Heart right ventricle (tissue), 16 donors: ENCODE measurements at regions not wholly inside any gene's neighbourhood (a gene's known extent, or its start where the extent isn't known, plus 50 kb on each side); places are given as distances from the start of the nearest gene placed in this dataset.
"Not testable (repeated sequence)": the region's sequence is repeated elsewhere in the genome, so short reads cannot be mapped to it uniquely, and the experiment has no call there.

ENCODE experiments used
- ATAC-seq, 8 donors: fragments of 200-7000 bp; cut with Tn5 transposase; one replicate each; pipeline ENCODE4 v1.9.1; 2020; ENCODE audit warnings: mild to moderate bottlenecking in 8 of 8, moderate library complexity in 8 of 8, moderate number of reproducible peaks in 1 of 8
- DNase-seq, 2 donors: peaks; one replicate each; pipeline ENCODE4 v3.0.0-alpha.2; 2020
- H3K27ac ChIP-seq, 10 donors: fragments of 200-600 bp; sonication (generic) in 2 of 10; one replicate each; pipeline versions ENCODE4 v1.5.0 to v1.8.0; 2020 to 2022; ENCODE audit warnings: mild to moderate bottlenecking in 3 of 10
- H3K27me3 ChIP-seq, 7 donors: fragments of 200-600 bp; one replicate each; pipeline ENCODE4 v1.8.0; 2021 to 2022; ENCODE audit warnings: mild to moderate bottlenecking in 2 of 7
- H3K36me3 ChIP-seq, 9 donors: fragments of 200-600 bp; sonication (generic) in 1 of 9; one replicate each; pipeline versions ENCODE4 v1.5.0 to v1.8.0; 2020 to 2022; ENCODE audit warnings: mild to moderate bottlenecking in 2 of 9
- H3K4me1 ChIP-seq, 9 donors: fragments of 200-600 bp; sonication (generic) in 1 of 9; one replicate each; pipeline versions ENCODE4 v1.5.0 to v1.8.0; 2020 to 2022; ENCODE audit warnings: mild to moderate bottlenecking in 4 of 9
- H3K4me3 ChIP-seq, 10 donors: fragments of 200-600 bp; sonication (generic) in 2 of 10; one replicate each; pipeline versions ENCODE4 v1.5.0 to v1.8.0; 2020 to 2022; ENCODE audit warnings: mild to moderate bottlenecking in 7 of 10, moderate library complexity in 2 of 10
- H3K9me3 ChIP-seq, 11 donors: fragments of 200-600 bp in 10 of 11; sonication (generic) in 2 of 11; one replicate each; pipeline versions ENCODE4 v1.5.0 to v1.8.0; 2013 to 2022; ENCODE audit warnings: mild to moderate bottlenecking in 2 of 11, control low read depth in 1 of 11, moderate library complexity in 1 of 11
- CTCF ChIP-seq, 9 donors: fragments of 200-600 bp; sonication (generic) in 2 of 9; IDR thresholded peaks; one replicate each; pipeline versions ENCODE4 v1.5.0 to v1.8.0; 2021 to 2022; ENCODE audit warnings: antibody characterized with exemption in 9 of 9, mild to moderate bottlenecking in 5 of 9, moderate library complexity in 1 of 9
- WGBS, 2 donors: extraction: QIAGEN DNeasy Blood & Tissue Kit; methylation state at CpG; one replicate each; pipeline ENCODE4 v1.1.7; 2013; ENCODE audit warnings: inconsistent platforms in 1 of 2; 5-methylcytosine and 5-hydroxymethylcytosine counted together
- intact Hi-C, 10 donors: fragments of 100-400 bp; cut with DNase I; formaldehyde crosslinking; loops; one replicate each; pipeline versions ENCODE4 v1.11.1 to v1.14.2; 2022
- donor health status: Arrhythmogenic right ventricular cardiomyopathy.
- donor health status: ischemic (EF 13 %, LVEDD 7.1; RV severe dilation, severe dysfunction).
- donor health status: healthy with polysubstance abuse.
- donor health status: DM: no; HTN: yes; CAD: no.
- donor health status: DM: no; HTN: no; CAD: no.
- donor health status: ischemic (EF 25% LVEDD 6.9; RV normal size, moderate dysfunction).
- donor health status: ischemic (EF 25% LVEDD 5.7; RV mildly dilated, moderate dysfunction).
- donor health status: healthy.
- donor health status: DM: yes; HTN: yes; CAD: no.
- donor health status: Ischemic cardiomyopathy.
- donor health status: ischemic (EF 35%, LVEDD 5.7; RV mildly dilated, moderate dysfunction).
- donor health status: nonischemic (EF 11% LVEDD 7.7; RV severe dilation, severe dysfunction).
- donor health status: DM: yes; HTN: yes; CAD: no.
- donor health status: PGD.
- donor health status: ischemic (EF 29% LVEDD 5.4; RV normal size, mild dysfunction).
- donor health status: nonischemic (EF 23%, LVEDD 6.1; RV moderate dilation, normal function).

- H3K4me1 ChIP-seq: peaks cover 0 to 32% (median 12%) of the 10 kb centered on the region in 9 donors
- WGBS, 2 donors: 96 to 100% methylated on average over 3 of the region's 3 CpGs
- ATAC-seq: no peak
- H3K27me3 ChIP-seq: no peaks in the 10 kb centered on the region
- no peak overlapping the region for H3K4me3 ChIP-seq
- intact Hi-C loops: no loop called here
- H3K36me3 ChIP-seq: no peaks in the 10 kb centered on the region
- no peak for DNase-seq
- peak overlapping the region in 1 of 10 donors; percentile 50 for H3K27ac ChIP-seq
- no peaks in the 10 kb centered on the region for H3K9me3 ChIP-seq
- TF ChIP-seq CTCF (IDR thresholded peaks at IDR 0.05): no peak
Measured at GRCh38 chr15:66633938-66634250, 68.1 kb upstream of the LCTL start.

GRCh38 chr15:66634540-66634939 lies 67.5 kb upstream of the SMAD6 start:
- WGBS, 2 donors: 94 to 97% methylated on average over 5 of the region's 5 CpGs
- no peak for ATAC-seq
- no peak for TF ChIP-seq CTCF (IDR thresholded peaks at IDR 0.05)
- H3K27ac ChIP-seq: no peak overlapping the region
- H3K27me3 ChIP-seq: no peaks in the 10 kb centered on the region
- no peak for DNase-seq
- H3K9me3 ChIP-seq: no peaks in the 10 kb centered on the region
- H3K36me3 ChIP-seq: no peaks in the 10 kb centered on the region
- H3K4me1 ChIP-seq: peaks cover 0 to 31% (median 12%) of the 10 kb centered on the region in 9 donors
- H3K4me3 ChIP-seq: no peak overlapping the region
- intact Hi-C loops: no loop called here

GRCh38 chr15:66635006-66635405 lies 67.0 kb upstream of the SMAD6 start:
- intact Hi-C loops: no loop called here
- no peak overlapping the region for H3K27ac ChIP-seq
- H3K9me3 ChIP-seq: no peaks in the 10 kb centered on the region
- H3K4me3 ChIP-seq: no peak overlapping the region
- H3K27me3 ChIP-seq: no peaks in the 10 kb centered on the region
- DNase-seq: no peak
- 89 to 90% methylated on average over 5 of the region's 5 CpGs for WGBS, 2 donors
- ATAC-seq: no peak
- no peak for TF ChIP-seq CTCF (IDR thresholded peaks at IDR 0.05)
- peaks cover 0 to 26% (median 12%) of the 10 kb centered on the region in 9 donors for H3K4me1 ChIP-seq
- no peaks in the 10 kb centered on the region for H3K36me3 ChIP-seq

- no peak for ATAC-seq
- H3K36me3 ChIP-seq: no peaks in the 10 kb centered on the region
- H3K9me3 ChIP-seq: no peaks in the 10 kb centered on the region
- H3K27ac ChIP-seq: no peak overlapping the region
- no peaks in the 10 kb centered on the region for H3K27me3 ChIP-seq
- no peak for TF ChIP-seq CTCF (IDR thresholded peaks at IDR 0.05)
- H3K4me1 ChIP-seq: peaks cover 0 to 18% (median 4%) of the 10 kb centered on the region in 9 donors
- 93 to 100% methylated on average over 4 of the region's 4 CpGs for WGBS, 2 donors
- intact Hi-C loops: no loop called here
- no peak for DNase-seq
- H3K4me3 ChIP-seq: no peak overlapping the region
Measured at GRCh38 chr15:66635817-66636216, 66.2 kb upstream of the SMAD6 start.

- ATAC-seq, intact Hi-C loops: not testable (repeated sequence)
- 84 to 92% methylated on average over 9 of the region's 9 CpGs for WGBS, 2 donors
Measured at GRCh38 chr15:66637044-66637443, 65.0 kb upstream of the SMAD6 start.

More at GRCh38 chr15:66637044-66637443, 65.0 kb upstream of the SMAD6 start:
- peaks cover 0 to 10% (median 1%) of the 10 kb centered on the region in 9 donors for H3K4me1 ChIP-seq
- not testable (repeated sequence) for H3K36me3 ChIP-seq, H3K27ac ChIP-seq, DNase-seq, H3K9me3 ChIP-seq, H3K4me3 ChIP-seq, H3K27me3 ChIP-seq
